ENCODE measurements at regions not wholly inside any gene's neighbourhood (a gene's known extent, or its start where the extent isn't known, plus 50 kb on each side); places are given as distances from the start of the nearest gene placed in this dataset.
"Not testable (repeated sequence)": the region's sequence is repeated elsewhere in the genome, so short reads cannot be mapped to it uniquely, and the experiment has no call there.

- no peak for DNase-seq
These were observed 109.6 kb downstream of the CTNND1 start for GRCh38 chr11:57871231-57871630.

- no peak for DNase-seq
These were observed 111.8 kb downstream of the CTNND1 start for GRCh38 chr11:57873196-57873911.

- no peak for DNase-seq
These were observed 113.4 kb downstream of the CTNND1 start for GRCh38 chr11:57874981-57875380.

DNA sequence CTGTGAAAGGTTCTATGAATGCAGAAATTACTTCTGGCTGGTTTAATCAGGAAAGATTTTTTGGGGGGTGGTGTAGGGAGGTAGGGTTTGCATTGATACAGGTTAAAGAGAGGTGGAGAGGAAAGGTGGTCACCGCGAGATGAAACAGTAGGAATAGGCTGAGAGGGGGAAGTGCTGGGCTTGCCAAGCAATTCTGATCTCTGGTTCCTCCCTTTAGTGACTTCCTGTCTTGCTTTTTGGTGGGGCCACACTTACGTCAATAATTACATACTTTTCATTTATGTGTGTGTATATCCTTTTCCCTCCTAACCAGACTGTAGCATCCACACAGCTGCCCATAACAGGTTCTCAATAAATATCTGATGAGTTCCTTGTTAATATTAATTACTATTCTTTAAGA, 120.0 kb downstream of the CTNND1 start:
- no peak for DNase-seq

- no peak for DNase-seq
These were observed 122.0 kb downstream of the CTNND1 start for GRCh38 chr11:57883630-57884029.

DNA sequence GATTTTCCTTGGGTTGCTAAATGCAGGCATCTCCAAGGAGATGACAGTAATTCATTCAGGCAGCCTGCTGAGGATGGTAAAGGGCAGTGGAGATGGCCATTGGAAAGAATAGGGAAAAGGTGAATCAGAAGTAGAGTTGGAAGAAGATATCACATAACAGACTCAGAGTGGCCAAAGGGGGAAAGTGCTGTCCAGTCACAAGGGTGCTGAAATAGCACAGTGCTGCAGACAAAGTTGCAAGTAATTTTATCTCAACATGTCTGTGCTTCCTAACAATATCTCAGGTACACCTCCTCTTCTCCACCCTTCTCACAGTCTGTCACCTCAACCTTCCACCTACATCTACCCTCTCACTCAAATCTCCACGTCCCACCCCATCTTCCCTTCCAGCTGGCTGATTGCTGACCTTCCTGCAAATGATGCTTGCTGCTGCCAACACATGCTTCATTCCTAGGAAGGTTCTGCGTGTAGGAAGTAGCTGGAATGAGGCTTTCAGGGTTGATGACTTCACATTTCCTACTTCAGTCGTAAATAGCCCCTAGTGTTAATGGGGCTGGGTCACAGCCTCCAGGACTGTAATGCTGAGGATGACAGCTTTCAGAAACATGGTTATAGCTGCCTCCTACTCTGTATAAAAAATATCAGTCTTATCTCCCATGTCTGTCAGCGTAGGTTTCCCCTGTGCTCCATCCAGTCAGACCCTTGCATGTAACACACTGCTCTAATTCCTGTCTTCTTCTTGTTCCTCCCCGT, 123.9 kb downstream of the CTNND1 start:
- DNase-seq, result peak; percentile 14

DNA sequence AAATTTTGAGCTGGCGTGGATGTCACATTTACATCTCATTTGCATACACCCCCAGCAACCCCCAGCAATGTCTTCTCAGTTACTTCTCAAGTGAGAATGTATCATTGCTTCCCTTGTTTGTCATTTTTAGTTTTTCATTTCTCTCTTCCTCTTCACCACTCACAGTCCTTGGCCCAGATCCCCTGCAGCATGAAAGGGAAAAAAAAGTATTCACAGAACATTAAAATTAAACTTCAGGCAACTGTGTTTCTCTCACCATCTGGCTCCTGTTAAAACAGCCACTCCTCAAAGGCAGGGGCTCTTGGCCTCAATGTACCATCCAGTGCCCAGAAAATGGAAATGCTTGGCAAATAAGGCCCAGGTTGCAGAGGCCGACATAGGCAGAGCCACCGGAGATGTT, 126.8 kb downstream of the CTNND1 start:
- no peak for DNase-seq

GRCh38 chr11:57890521-57890920, 128.9 kb downstream of the CTNND1 start:
- DNase-seq, result no peak

GRCh38 chr11:57893200-57893599, 130.5 kb upstream of the OR9Q1 start:
- DNase-seq, result not testable (repeated sequence)

- DNase-seq, result no peak
These were observed 127.1 kb upstream of the OR9Q1 start for GRCh38 chr11:57896361-57897145.

- no peak for DNase-seq
These were observed 124.3 kb upstream of the OR9Q1 start for GRCh38 chr11:57899378-57899777.

GRCh38 chr11:57900320-57900719, 123.4 kb upstream of the OR9Q1 start:
- DNase-seq, result no peak

GRCh38 chr11:57901278-57901677, 122.4 kb upstream of the OR9Q1 start:
- no peak for DNase-seq

DNA sequence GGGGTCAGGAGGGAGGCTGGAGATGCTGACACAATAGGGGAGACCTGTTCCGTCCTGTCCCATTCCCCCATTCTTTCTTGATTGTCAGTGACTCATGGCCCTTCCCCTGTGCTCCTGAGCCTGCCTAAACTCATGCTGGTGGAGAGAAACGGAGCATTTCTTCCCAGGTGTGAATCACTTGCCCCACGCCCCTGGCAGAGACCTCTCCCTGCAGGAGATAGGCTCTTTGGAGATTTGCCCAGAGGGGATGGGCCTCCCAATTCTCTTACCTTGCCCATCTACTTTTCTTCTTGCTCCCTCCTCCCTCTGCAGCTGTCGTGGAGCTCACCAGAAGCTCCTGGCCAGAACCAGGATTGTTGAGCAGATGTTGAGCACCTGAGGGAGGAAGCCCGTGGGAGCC, 121.9 kb upstream of the OR9Q1 start:
- no peak for DNase-seq

- no peak for DNase-seq
These were observed 120.7 kb upstream of the OR9Q1 start for GRCh38 chr11:57903011-57903410.

- peak; percentile 47 for DNase-seq
These were observed 120.1 kb upstream of the OR9Q1 start for GRCh38 chr11:57903441-57904123.

GRCh38 chr11:57904376-57904775, 119.3 kb upstream of the OR9Q1 start:
- DNase-seq, result no peak

- DNase-seq, result no peak
These were observed 118.2 kb upstream of the OR9Q1 start for GRCh38 chr11:57905439-57905838.

DNA sequence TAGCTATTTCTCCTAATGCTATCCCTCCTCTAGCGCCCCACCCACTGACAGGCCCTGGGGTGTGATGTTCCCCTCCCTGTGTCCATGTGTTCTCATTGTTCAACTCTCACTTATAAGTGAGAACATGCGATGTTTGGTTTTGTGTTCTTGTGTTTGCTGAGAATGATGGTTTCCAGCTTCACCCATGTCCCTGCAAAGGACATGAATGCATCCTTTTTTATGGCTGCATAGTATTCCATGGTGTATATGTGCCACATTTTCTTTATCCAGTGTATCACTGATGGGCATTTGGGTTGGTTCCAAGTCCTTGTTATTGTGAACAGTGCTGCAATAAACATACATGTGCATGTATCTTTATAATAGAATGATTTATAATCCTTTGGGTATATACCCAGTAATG, 115.3 kb upstream of the OR9Q1 start:
- DNase-seq, result not testable (repeated sequence)

GRCh38 chr11:57911522-57911921, 112.2 kb upstream of the OR9Q1 start:
- DNase-seq, result not testable (repeated sequence)

- no peak for DNase-seq
These were observed 109.7 kb upstream of the OR9Q1 start for GRCh38 chr11:57913715-57914704.

DNA sequence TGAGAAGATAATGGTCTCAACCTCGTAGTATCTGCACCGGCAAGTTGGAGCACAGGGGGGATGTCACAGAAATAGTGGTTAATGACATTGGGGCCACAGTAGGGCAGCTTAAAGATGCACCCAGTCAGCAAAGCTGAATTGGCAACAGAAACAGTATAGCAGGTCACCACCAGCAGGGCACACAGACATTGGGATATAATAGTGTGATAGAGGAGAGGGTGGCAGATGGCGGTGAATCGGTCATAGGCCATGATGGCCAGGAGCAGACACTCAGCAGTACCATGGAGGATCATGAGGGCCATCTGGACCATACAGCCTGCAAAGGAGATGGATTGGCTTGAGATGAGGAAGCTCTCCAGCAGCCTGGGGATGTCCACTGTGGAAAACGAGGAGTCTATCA, 106.0 kb upstream of the OR9Q1 start:
- DNase-seq, result no peak
